Tongue (tissue), 1 donor: ENCODE measurements at regions not wholly inside any gene's neighbourhood (a gene's known extent, or its start where the extent isn't known, plus 50 kb on each side); places are given as distances from the start of the nearest gene placed in this dataset.

Experiments
- DNase-seq: peaks from one replicate; pipeline ENCODE4 v3.0.0-alpha.2; 2015

- no peak for DNase-seq
Observed at GRCh38 chr12:4049298-4050080, 176.3 kb upstream of the PARP11 start.

- no peak for DNase-seq
Observed at GRCh38 chr12:4047421-4047820, 174.2 kb upstream of the PARP11 start.

- DNase-seq, result no peak
Observed at GRCh38 chr12:4046495-4046840, 173.3 kb upstream of the PARP11 start.

- DNase-seq, result no peak
Observed at GRCh38 chr12:4045786-4046494, 172.7 kb upstream of the PARP11 start.

GRCh38 chr12:4044736-4045730, 171.8 kb upstream of the PARP11 start:
- DNase-seq, result no peak

- DNase-seq, result no peak
Observed at GRCh38 chr12:4044101-4044500, 170.9 kb upstream of the PARP11 start.

GRCh38 chr12:4041187-4041885, 168.1 kb upstream of the PARP11 start:
- DNase-seq, result peak; percentile 51

- no peak for DNase-seq
Observed at GRCh38 chr12:4039931-4040330, 166.7 kb upstream of the PARP11 start.

GRCh38 chr12:4037747-4038312, 164.6 kb upstream of the PARP11 start:
- DNase-seq, result peak; percentile 92

- peak; percentile 52 for DNase-seq
Observed at GRCh38 chr12:4036671-4037271, 163.6 kb upstream of the PARP11 start.

- peak; percentile 67 for DNase-seq
Observed at GRCh38 chr12:4034921-4035320, 161.7 kb upstream of the PARP11 start.

GRCh38 chr12:4032924-4033615, 159.9 kb upstream of the PARP11 start:
- DNase-seq, result no peak

GRCh38 chr12:4031703-4032291, 158.6 kb upstream of the PARP11 start:
- no peak for DNase-seq

GRCh38 chr12:4030929-4031702, 157.9 kb upstream of the PARP11 start:
- DNase-seq, result peak; percentile 97

GRCh38 chr12:4027412-4027811, 154.2 kb upstream of the PARP11 start:
- DNase-seq, result no peak

- no peak for DNase-seq
Observed at GRCh38 chr12:4026517-4026916, 153.3 kb upstream of the PARP11 start.

- DNase-seq, result no peak
Observed at GRCh38 chr12:4026020-4026358, 152.8 kb upstream of the PARP11 start.

- no peak for DNase-seq
Observed at GRCh38 chr12:4025181-4026019, 152.2 kb upstream of the PARP11 start.

GRCh38 chr12:4024701-4025100, 151.5 kb upstream of the PARP11 start:
- DNase-seq, result peak; percentile 86
